GM19238 (cell line): ENCODE measurements at regions not wholly inside any gene's neighbourhood (a gene's known extent, or its start where the extent isn't known, plus 50 kb on each side); places are given as distances from the start of the nearest gene placed in this dataset.
"Not testable (repeated sequence)": the region's sequence is repeated elsewhere in the genome, so short reads cannot be mapped to it uniquely, and the experiment has no call there.

Experiments
- DNase-seq: peaks from one replicate; pipeline ENCODE4 v3.0.0; 2011; ENCODE audit warnings: low spot score; ENCODE audit not compliant: insufficient read length

DNA sequence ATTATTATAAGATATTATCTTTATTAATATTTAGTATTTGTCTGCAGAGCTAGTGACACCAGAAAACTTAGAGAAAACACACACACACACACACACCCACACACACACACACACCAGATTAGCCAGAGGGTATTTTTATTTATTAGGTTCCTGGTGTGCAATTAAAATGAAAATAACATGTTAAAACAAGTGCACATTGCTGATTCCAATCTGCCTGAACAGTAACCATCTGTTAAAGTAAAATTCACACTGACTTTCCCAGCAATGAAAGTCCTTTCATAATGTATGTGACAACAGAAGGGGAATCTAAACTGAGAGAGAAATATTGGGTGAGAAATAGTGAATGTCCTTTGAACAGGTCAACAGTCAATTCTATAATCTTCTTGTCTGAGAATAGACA is 2323.5 kb upstream of the ACO1 start:
- no peak for DNase-seq

- DNase-seq = no peak
These were observed 2318.6 kb upstream of the ACO1 start for GRCh38 chr9:30065888-30066287.

GRCh38 chr9:30069236-30069635 is 2315.2 kb upstream of the ACO1 start:
- not testable (repeated sequence) for DNase-seq

GRCh38 chr9:30075022-30075421 is 2309.4 kb upstream of the ACO1 start:
- DNase-seq = no peak

DNA sequence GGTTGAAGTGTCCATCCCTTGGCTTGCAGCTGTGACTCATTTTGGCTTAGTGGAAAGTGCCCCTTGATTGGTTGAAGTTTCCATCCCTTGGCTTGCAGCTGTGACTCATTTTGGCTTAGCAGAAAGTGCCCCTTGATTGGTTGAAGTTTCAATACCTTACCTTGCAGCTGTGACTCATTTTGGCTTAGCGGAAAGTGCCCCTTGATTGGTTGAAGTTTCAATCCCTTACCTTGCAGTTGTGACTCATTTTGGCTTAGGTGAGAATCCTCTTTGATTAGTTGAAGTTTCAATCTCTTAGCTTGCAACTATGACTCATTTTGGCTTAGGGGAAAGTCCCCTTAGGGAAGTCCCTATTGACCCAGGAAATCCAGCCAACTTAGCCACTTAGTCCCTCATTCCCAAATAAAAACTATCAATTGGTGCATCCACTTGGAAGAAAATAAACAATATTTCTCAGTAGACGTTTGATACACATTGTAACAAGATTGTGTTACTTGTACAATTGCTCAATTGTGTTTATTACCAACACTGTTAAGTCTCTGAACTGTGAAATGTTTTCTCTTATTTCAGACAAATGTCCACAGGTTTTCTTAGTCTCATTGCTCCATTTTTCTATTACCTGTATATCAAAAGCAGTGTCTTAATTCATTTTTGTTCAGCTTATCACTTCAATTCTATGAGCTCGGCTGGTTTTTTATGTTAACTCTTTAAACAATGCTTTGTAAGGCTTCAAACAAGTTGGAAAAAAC is 2308.8 kb upstream of the ACO1 start:
- no peak for DNase-seq

- no peak for DNase-seq
These were observed 2306.2 kb upstream of the ACO1 start for GRCh38 chr9:30078195-30078594.

GRCh38 chr9:30089428-30089827 is 2295.0 kb upstream of the ACO1 start:
- DNase-seq = no peak

- DNase-seq = no peak
These were observed 2280.6 kb upstream of the ACO1 start for GRCh38 chr9:30103647-30104394.

DNA sequence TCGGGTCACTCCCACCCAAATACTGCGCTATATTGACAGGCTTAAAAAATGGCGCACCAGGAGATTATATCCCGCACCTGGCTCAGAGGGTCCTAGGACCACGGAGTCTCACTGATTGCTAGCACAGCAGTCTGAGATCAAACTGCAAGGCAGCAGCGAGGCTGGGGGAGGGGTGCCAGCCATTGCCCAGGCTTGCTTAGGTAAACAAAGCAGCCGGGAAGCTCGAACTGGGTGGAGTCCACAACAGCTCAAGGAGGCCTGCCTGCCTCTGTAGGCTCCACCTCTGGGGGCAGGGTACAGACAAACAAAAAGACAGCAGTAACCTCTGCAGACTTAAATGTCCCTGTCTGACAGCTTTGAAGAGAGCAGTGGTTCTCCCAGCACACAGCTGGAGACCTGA is 2277.3 kb upstream of the ACO1 start:
- DNase-seq = not testable (repeated sequence)

GRCh38 chr9:30116673-30117217 is 2267.7 kb upstream of the ACO1 start:
- no peak for DNase-seq

GRCh38 chr9:30120666-30121065 is 2263.8 kb upstream of the ACO1 start:
- no peak for DNase-seq

DNA sequence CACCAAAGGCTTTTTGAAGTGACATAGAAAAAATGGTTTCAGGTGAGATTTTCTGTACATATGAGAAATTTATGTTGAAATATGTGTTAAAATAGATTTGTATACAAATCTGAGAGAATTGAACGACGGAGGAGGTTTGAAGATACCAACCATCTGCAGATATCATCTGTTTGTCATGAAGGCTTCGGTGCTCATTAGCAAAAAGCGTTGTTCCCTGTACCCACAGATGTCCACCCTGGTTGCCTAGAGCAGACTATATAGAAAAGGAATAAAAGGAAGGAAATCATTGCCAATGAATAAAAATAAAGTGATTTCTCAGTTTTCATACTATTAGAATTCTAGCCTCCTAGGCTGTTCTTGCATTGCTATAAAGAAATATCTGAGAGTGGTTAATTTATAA is 2262.8 kb upstream of the ACO1 start:
- no peak for DNase-seq

GRCh38 chr9:30125881-30126280 is 2258.6 kb upstream of the ACO1 start:
- no peak for DNase-seq

GRCh38 chr9:30127371-30127770 is 2257.1 kb upstream of the ACO1 start:
- DNase-seq = no peak

GRCh38 chr9:30140407-30140806 is 2244.0 kb upstream of the ACO1 start:
- DNase-seq = no peak

- no peak for DNase-seq
These were observed 2223.9 kb upstream of the ACO1 start for GRCh38 chr9:30160570-30160969.

GRCh38 chr9:30172206-30172605 is 2212.2 kb upstream of the ACO1 start:
- no peak for DNase-seq

DNA sequence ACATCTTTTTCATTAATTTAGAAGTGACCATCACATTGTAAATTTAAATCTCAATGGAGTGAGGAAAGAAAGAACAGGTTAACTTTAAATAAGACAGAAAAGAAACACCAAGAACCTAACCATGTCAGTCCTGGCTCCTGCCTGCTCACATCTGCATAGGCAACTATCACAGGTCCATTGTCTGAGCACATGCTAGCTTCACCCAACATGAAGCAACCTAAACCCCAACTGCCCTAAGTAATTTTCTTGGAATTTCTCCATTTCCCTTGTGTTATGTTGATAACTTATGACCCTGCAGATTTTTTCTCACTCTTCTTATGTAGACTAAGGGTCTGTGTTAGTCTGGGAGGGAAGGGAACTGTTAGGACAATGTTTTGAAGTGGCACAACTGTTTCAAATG is 2205.8 kb upstream of the ACO1 start:
- no peak for DNase-seq

- DNase-seq = no peak
These were observed 2191.0 kb upstream of the ACO1 start for GRCh38 chr9:30193421-30193820.

- DNase-seq = no peak
These were observed 2187.5 kb upstream of the ACO1 start for GRCh38 chr9:30196941-30197340.

DNA sequence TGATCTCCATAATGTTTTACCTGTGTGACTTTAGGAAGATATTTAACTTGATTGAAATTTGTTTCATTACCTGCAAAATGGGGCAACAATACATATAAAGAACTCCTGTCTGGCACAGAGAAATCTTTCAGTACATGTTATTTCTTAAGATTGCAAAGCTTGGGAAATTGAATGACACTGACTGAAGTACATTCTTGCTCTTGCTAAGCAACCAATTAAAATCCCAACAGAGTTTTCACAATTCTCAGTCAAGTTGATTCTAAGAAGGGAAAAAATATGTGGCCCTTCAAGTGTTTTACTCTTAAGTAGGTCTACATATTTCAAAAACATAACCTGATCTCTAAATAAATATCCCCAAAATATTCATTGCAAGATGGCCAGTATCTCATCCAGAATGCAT is 2187.0 kb upstream of the ACO1 start:
- DNase-seq = no peak

DNA sequence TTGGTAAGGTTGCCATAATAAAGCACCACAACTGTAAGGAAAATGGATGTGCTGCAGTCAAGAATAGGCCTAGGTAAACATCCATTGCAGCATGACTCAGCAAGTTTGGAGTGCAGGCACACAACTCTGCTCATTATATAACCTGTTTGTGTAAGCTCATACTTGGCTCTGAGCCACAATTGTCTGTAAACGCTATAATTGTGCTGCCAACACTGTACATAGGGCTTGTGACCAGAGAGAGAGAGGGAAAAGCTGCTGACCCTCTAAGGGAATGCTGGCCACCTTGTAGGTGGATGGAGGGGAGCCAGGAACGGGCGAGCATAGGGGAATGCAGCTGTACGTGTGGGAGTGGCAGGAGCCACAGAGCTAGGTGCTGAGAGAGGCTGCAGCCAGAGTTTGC is 2186.5 kb upstream of the ACO1 start:
- DNase-seq = no peak
